Neural cell (in vitro differentiated cells): ENCODE measurements at regions not wholly inside any gene's neighbourhood (a gene's known extent, or its start where the extent isn't known, plus 50 kb on each side); places are given as distances from the start of the nearest gene placed in this dataset.

Experiments used
- EP300 ChIP-seq: fragments of 450-650 bp; conservative IDR thresholded peaks from 2 replicates; pipeline ENCODE4 v1.6.1; 2014; ENCODE audit warnings: antibody characterized with exemption, mild to moderate bottlenecking, moderate library complexity; ENCODE audit not compliant: poor library complexity, severe bottlenecking
- EZH2 ChIP-seq: fragments of 200-600, 300-800 bp; shearing (Covaris generic), sonication (generic); IDR thresholded peaks from 2 replicates; pipeline ENCODE4 v1.6.1; 2014; ENCODE audit warnings: antibody characterized with exemption, low read length, borderline replicate concordance, mild to moderate bottlenecking; ENCODE audit not compliant: insufficient read depth, poor library complexity, severe bottlenecking
- MXI1 ChIP-seq: fragments of 450-650 bp; conservative IDR thresholded peaks from 2 replicates; pipeline ENCODE4 v1.6.1; 2014; ENCODE audit warnings: antibody characterized with exemption, mild to moderate bottlenecking; ENCODE audit not compliant: poor library complexity, severe bottlenecking
- POLR2AphosphoS5 ChIP-seq: IDR thresholded peaks from 2 replicates; pipeline ENCODE4 v1.6.1; 2012
- RAD21 ChIP-seq: fragments of 450-650 bp; conservative IDR thresholded peaks from 2 replicates; pipeline ENCODE4 v1.6.1; 2014; ENCODE audit warnings: antibody characterized with exemption, mild to moderate bottlenecking, moderate library complexity
- SMC3 ChIP-seq: fragments of 450-650 bp; conservative IDR thresholded peaks from 2 replicates; pipeline ENCODE4 v1.6.1; 2014; ENCODE audit warnings: antibody characterized with exemption, mild to moderate bottlenecking, moderate library complexity; ENCODE audit not compliant: poor library complexity
- TAF1 ChIP-seq: IDR thresholded peaks from 2 replicates; pipeline ENCODE4 v1.6.1; 2012; ENCODE audit warnings: low read depth
- TF ChIP-seq, protein P1 (sequence below): fragments of 450-650 bp; IDR thresholded peaks from 2 replicates; pipeline ENCODE4 v1.5.1; 2014; ENCODE audit warnings: antibody characterized with exemption, mild to moderate bottlenecking, moderate library complexity; ENCODE audit not compliant: poor library complexity, severe bottlenecking
- TF ChIP-seq, protein P2 (sequence below): IDR thresholded peaks from 2 replicates; pipeline ENCODE4 v1.6.1; 2012; ENCODE audit warnings: borderline replicate concordance

DNA sequence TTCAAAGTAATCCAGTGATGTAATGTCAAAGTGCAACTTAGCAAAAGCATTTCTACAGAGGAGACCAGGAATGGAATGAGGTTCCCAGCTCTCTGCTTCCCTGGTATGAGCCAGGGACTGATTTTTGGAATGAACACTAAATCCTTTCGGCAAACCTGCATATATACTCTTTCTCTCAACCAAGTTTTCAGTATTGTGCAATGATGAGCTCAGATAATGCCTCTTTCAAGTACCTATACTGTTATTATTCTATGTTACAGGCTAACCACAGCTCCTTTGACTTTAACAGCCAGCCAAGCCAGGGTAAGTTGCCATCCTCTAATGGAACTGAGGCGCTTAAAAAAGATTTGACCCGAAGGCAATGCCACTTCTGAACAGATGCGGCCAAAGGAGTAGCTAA, 104.9 kb upstream of the FSCB start:
- TF ChIP-seq EP300 (no peak), TAF1 (no peak), POLR2AphosphoS5 (no peak), RAD21 (no peak), MXI1 (no peak), EZH2 (no peak), SMC3 (no peak)
- TF ChIP-seq, protein P1, sequence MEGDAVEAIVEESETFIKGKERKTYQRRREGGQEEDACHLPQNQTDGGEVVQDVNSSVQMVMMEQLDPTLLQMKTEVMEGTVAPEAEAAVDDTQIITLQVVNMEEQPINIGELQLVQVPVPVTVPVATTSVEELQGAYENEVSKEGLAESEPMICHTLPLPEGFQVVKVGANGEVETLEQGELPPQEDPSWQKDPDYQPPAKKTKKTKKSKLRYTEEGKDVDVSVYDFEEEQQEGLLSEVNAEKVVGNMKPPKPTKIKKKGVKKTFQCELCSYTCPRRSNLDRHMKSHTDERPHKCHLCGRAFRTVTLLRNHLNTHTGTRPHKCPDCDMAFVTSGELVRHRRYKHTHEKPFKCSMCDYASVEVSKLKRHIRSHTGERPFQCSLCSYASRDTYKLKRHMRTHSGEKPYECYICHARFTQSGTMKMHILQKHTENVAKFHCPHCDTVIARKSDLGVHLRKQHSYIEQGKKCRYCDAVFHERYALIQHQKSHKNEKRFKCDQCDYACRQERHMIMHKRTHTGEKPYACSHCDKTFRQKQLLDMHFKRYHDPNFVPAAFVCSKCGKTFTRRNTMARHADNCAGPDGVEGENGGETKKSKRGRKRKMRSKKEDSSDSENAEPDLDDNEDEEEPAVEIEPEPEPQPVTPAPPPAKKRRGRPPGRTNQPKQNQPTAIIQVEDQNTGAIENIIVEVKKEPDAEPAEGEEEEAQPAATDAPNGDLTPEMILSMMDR: no peak
- TF ChIP-seq, protein P2, sequence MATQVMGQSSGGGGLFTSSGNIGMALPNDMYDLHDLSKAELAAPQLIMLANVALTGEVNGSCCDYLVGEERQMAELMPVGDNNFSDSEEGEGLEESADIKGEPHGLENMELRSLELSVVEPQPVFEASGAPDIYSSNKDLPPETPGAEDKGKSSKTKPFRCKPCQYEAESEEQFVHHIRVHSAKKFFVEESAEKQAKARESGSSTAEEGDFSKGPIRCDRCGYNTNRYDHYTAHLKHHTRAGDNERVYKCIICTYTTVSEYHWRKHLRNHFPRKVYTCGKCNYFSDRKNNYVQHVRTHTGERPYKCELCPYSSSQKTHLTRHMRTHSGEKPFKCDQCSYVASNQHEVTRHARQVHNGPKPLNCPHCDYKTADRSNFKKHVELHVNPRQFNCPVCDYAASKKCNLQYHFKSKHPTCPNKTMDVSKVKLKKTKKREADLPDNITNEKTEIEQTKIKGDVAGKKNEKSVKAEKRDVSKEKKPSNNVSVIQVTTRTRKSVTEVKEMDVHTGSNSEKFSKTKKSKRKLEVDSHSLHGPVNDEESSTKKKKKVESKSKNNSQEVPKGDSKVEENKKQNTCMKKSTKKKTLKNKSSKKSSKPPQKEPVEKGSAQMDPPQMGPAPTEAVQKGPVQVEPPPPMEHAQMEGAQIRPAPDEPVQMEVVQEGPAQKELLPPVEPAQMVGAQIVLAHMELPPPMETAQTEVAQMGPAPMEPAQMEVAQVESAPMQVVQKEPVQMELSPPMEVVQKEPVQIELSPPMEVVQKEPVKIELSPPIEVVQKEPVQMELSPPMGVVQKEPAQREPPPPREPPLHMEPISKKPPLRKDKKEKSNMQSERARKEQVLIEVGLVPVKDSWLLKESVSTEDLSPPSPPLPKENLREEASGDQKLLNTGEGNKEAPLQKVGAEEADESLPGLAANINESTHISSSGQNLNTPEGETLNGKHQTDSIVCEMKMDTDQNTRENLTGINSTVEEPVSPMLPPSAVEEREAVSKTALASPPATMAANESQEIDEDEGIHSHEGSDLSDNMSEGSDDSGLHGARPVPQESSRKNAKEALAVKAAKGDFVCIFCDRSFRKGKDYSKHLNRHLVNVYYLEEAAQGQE: no peak
